ENCODE measurements at regions not wholly inside any gene's neighbourhood (a gene's known extent, or its start where the extent isn't known, plus 50 kb on each side); places are given as distances from the start of the nearest gene placed in this dataset.

- DNase-seq (ENCODE audit: low spot score) = no peak
These were observed 94.5 kb upstream of the UPP2 start for GRCh38 chr2:158006961-158007719.

- DNase-seq (ENCODE audit: low spot score) = no peak
These were observed 97.4 kb upstream of the UPP2 start for GRCh38 chr2:158004126-158004764.

- no peak for DNase-seq (ENCODE audit: low spot score)
These were observed 99.6 kb upstream of the UPP2 start for GRCh38 chr2:158002079-158002478.

- no peak for DNase-seq (ENCODE audit: low spot score)
These were observed 104.9 kb upstream of the UPP2 start for GRCh38 chr2:157996799-157997198.

- no peak for DNase-seq (ENCODE audit: low spot score)
These were observed 106.6 kb upstream of the UPP2 start for GRCh38 chr2:157995117-157995516.

- DNase-seq (ENCODE audit: low spot score) = no peak
These were observed 109.7 kb upstream of the UPP2 start for GRCh38 chr2:157991932-157992331.

- no peak for DNase-seq (ENCODE audit: low spot score)
These were observed 111.5 kb upstream of the UPP2 start for GRCh38 chr2:157990173-157990572.

GRCh38 chr2:157989227-157989626 lies 112.4 kb upstream of the UPP2 start:
- no peak for DNase-seq (ENCODE audit: low spot score)

- DNase-seq (ENCODE audit: low spot score) = no peak
These were observed 110.6 kb upstream of the ACVR1 start for GRCh38 chr2:157986761-157987160.

- no peak for DNase-seq (ENCODE audit: low spot score)
These were observed 108.7 kb upstream of the ACVR1 start for GRCh38 chr2:157984866-157985265.

- no peak for DNase-seq (ENCODE audit: low spot score)
These were observed 103.9 kb upstream of the ACVR1 start for GRCh38 chr2:157980020-157980419.

- DNase-seq (ENCODE audit: low spot score) = no peak
These were observed 95.6 kb upstream of the ACVR1 start for GRCh38 chr2:157971702-157972101.

GRCh38 chr2:157967856-157968255 lies 91.7 kb upstream of the ACVR1 start:
- no peak for DNase-seq (ENCODE audit: low spot score)

GRCh38 chr2:157959249-157959648 lies 83.1 kb upstream of the ACVR1 start:
- DNase-seq (ENCODE audit: low spot score) = no peak

GRCh38 chr2:157957596-157957995 lies 81.5 kb upstream of the ACVR1 start:
- no peak for DNase-seq (ENCODE audit: low spot score)

- no peak for DNase-seq (ENCODE audit: low spot score)
These were observed 76.4 kb upstream of the ACVR1 start for GRCh38 chr2:157952558-157952957.

GRCh38 chr2:157948856-157949255 lies 72.7 kb upstream of the ACVR1 start:
- DNase-seq (ENCODE audit: low spot score) = no peak

- DNase-seq (ENCODE audit: low spot score) = no peak
These were observed 70.9 kb upstream of the ACVR1 start for GRCh38 chr2:157946919-157947557.

- no peak for DNase-seq (ENCODE audit: low spot score)
These were observed 63.9 kb upstream of the ACVR1 start for GRCh38 chr2:157940024-157940423.

- DNase-seq (ENCODE audit: low spot score) = no peak
These were observed 62.4 kb upstream of the ACVR1 start for GRCh38 chr2:157938556-157938955.

- no peak for DNase-seq (ENCODE audit: low spot score)
These were observed 60.3 kb upstream of the ACVR1 start for GRCh38 chr2:157936406-157936805.

GRCh38 chr2:157935378-157935906 lies 59.3 kb upstream of the ACVR1 start:
- no peak for DNase-seq (ENCODE audit: low spot score)
